ENCODE measurements at regions not wholly inside any gene's neighbourhood (a gene's known extent, or its start where the extent isn't known, plus 50 kb on each side); places are given as distances from the start of the nearest gene placed in this dataset.

DNA sequence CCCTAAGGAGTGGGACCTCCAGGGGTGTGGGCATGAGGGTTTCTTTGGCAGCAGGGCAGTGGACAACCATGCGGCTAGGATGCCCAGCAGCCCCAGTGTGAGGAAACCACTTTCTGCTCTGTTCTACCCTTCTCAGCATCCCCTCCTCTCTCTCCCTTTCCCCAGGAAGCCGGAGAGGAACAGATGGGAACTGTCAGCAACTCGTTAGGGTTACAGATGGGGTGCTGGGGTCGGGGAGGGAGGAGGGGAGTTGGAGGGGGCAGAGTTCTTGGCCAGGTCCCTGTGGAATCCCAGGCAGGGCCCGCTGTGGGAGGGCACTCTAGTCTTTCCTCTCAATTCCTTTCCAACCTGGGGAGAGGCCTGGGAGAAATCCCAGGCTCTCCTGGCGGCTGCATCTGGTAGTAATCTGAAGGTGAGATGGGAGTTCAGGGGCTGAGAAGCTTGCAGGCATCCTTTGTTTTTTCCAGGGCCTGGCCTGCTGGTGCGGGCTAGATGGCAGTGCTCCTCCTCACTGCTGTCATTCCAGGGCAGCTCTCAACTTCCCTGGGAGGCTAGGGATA lies 93.9 kb upstream of the CSF3R start:
- no peak for DNase-seq (ENCODE audit: low read depth)

- DNase-seq (ENCODE audit: low read depth), result peak; percentile 19
Observed at GRCh38 chr1:36576118-36576517, 93.4 kb upstream of the CSF3R start.

GRCh38 chr1:36573445-36573844 lies 90.7 kb upstream of the CSF3R start:
- DNase-seq (ENCODE audit: low read depth), result no peak

GRCh38 chr1:36572906-36573305 lies 90.2 kb upstream of the CSF3R start:
- no peak for DNase-seq (ENCODE audit: low read depth)

DNA sequence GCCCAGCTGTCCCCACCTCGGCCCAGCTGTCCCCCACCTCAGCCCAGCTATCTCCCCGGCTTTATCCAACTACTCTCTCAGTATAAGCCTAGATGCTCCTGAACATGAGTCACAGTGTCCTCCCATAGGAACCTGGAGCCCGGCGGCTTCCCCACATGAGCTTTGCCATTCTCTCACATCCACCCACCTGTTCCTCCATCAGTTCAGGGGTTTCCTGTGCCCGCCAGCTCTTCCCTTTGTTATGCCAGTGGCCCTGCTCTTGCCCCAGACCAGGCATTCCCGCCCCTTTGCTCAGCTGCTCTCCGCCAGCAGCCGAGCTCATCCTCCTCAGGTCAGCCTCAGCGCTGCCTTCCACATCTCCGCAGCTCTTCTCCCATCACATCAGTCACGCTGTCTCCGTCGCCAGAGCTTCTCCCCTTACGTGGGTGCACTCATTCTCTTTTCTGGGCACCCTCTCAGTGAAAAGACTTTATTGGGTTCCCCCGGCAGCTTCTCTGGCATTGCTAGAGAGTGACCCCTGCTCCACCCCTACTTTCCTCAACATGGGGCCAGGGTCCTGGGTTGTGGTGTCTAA lies 89.5 kb upstream of the CSF3R start:
- DNase-seq (ENCODE audit: low read depth), result no peak

DNA sequence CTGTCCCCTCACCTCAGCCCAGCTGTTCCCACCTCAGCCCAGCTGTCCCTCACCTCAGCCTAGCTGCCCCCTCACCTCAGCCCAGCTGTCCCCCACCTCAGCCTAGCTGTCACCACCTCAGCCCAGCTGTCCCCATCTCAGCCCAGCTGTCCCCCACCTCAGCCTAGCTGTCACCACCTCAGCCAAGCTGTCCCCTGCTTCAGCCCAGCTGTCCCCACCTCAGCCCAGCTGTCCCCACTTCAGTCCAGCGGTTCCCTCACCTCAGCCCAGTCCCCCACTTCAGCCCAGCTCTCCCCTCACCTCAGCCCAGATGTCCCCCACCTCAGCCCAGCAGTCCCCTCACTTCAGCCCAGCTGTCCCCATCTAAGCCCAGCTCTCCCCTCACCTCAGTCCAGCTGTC lies 88.4 kb upstream of the CSF3R start:
- no peak for DNase-seq (ENCODE audit: low read depth)

DNA sequence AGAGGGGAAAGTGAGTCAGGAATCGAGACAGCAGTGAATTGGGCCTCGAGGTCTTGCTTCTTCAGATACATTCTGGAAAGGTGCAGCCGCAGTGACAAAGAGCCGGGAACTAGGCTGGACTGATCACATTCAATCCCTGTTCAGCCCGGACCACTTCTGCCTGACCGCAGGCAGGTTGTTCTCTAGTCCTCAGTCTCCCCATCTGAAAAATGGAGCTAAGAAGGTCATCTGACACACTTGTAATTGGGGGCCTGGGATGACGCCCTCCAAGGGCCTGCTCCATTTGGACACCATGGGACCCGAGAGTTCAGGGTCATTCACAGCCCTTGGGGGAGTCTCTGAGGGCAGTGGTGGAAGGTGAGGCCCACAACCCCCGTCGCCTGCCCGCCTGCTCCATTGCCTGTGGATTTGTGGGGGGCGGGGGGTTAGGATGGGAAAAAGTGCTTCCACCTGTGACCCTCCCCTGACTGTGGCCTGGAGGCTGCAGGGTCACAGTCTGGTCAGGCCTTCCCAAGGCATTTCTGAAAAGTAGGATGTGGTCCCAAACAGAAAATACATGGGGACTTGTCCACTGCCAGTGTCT lies 87.9 kb upstream of the CSF3R start:
- DNase-seq (ENCODE audit: low read depth), result no peak

DNA sequence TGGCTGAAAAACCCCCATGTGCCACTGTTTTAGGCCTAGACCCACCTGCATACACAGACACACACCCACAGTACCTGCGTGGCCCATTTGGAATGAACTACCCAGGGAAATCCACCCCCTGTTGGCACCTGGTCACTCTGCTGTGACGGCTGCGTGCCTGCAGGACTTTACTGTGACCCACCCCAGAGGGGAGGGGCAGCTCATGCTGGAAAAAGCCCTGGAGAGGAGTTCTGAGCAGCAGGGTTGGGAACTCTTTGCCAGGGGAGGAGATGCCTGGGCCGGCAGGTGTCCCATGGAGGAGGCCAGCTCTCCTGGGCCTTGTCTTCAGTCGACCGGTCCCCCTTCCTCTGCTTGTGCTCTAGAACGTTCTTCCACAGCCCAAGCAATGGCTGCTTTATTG lies 87.3 kb upstream of the CSF3R start:
- DNase-seq (ENCODE audit: low read depth), result no peak

DNA sequence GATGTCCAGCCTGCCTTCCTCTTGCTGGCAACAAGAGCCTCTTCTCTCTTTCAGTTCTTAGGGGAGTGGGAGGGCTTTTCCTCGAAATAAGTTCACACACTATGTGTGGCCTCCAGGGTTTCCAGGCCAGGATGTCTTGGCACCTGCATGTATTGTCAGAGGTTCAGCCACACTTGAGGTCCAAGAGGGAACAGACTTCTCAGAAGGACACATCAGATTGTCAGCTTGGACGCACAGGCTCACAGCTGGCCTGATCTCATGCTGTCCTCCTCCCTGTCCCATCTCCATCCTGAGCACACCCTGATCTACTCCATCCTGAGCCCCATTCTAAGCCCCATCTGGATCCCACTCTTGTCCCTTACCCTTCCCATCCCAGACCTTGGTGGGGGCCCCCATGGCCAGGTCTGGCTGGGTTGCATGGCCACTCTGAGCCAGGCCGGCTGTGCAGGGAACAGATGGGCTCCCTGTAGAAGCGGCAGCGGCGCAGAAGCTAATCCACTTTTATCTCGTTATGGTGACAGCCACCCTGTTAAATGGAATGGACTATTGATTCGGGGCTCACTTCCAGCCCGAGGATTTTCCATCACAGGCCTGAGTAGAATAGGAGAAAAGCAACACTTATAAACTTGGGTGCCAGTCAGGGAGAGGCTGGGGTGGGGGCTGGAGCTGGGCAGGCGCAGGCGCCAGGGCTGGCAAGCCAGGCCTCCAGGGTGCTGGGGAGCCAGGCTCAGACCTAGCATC lies 85.1 kb upstream of the CSF3R start:
- DNase-seq (ENCODE audit: low read depth), result no peak

DNA sequence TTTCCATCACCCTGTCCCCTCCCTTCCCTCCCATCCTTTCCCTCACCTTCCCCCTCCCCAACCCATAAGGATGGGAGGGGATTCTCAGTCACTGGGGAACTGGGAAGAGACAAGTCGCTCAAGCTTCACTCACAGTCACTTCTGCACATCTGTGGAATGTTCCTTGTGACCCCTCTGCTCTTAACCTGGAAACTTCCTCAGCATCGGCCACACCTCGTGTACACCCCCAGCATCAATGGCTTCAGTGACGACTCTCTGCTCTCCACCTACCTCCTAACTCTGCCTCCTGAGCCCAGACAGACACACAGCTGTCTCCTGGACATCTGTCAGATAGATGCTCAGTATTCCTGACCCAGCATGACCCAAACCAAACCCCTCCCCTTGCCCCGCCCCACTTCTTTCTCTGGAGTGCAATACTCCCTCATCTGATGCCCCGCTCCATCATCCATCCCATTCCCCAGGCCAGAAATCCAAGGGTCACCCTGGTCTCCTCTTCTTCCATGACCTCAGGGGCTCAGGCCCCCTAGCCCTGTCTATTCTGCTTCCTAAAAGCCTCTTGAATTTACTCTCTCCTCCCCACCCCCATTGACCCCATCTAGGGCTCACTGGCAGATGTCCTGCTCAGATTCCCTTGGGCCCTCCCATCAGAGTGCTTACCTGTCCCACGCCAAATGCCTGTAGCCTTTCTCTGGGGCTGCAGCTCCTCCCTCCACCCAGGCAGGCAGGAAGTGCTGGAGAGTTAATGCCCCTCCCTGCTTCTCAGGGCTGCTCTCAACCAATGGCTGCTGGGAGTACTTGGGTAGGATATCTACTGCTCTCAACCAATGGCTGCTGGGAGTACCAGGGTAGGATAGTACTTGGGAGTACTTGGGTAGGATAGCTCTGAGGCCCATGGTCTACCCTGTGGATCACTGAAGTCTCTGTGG lies 83.1 kb upstream of the CSF3R start:
- no peak for DNase-seq (ENCODE audit: low read depth)

DNA sequence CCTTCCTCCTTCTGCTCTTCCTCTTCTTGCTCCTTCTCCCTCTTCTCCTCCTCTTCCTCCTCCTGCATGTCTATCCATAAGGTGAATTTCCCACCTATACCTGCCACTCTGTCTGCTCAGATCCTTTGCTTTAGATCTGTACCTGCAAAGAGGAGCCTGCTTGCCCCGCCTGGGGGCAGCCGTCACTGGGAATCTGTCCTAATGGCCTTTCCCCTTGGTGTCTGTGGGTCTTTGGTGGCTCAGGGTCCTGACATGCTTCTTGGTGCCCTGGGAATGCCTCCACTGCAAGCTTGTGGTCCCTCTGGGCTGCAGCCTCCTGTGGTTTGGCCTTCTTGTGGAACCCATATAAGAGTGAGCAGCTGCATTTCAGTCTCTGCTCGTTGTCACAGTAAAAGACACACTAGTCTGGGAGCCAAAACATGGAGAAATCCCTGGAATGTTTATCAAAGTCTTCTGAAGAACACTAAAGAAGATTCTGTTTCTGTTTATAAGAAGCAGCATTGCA lies 79.5 kb upstream of the CSF3R start:
- DNase-seq (ENCODE audit: low read depth), result no peak

GRCh38 chr1:36561361-36561724 lies 78.6 kb upstream of the CSF3R start:
- no peak for DNase-seq (ENCODE audit: low read depth)

DNA sequence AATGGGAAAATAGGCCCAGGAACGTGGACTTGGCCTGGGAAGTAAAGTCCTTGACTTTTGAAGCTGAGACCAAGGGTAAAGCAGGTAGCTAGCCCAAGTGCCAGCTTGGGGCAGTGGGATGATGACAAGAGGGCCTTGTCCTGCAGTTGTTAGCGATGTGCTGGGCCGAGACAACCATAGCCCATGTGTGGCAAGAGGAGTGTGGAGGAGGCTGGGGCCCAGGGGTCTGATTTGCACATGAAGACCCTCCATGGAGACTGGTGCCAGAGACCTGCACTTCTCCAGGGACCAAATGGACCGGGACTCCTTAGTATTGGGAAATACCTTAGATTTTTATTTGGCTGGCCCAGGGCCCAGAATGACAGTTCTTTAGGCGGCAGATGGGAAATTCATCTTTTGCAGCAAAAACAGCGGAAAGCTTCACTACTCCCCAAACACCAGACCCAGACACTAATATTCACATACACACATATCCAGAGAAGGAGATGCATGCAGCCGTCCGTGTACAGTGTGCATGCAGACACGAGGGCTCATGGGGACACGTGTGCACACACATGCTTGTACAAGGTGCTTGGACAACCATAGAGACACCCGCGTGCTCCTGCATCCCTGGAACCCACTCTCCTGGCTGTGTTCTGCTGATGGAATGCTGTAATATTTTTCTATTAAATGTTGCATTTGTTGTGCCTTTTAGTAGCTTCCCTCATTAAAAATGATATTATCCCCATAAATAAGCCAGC lies 78.1 kb upstream of the CSF3R start:
- DNase-seq (ENCODE audit: low read depth), result no peak

- DNase-seq (ENCODE audit: low read depth), result no peak
Observed at GRCh38 chr1:36560177-36560576, 77.5 kb upstream of the CSF3R start.

DNA sequence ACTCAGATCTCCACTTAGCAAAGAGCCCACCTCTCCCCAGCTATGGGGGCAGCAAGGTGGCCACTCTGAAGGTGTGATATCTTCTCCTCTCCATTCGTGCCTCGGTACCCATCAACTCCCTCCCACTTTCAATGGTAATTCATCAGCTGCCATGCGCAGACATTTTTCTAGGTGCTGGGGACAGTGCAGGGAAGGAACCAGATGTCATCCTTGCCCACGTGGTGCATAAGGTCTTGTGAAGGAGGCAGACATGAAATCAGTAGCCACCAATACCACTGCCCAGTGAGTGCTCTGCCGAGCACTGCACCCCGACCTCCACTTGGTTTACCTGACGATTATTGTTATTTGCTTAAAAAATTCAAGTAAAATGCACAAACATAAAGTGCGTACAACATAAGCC lies 76.3 kb upstream of the CSF3R start:
- no peak for DNase-seq (ENCODE audit: low read depth)

DNA sequence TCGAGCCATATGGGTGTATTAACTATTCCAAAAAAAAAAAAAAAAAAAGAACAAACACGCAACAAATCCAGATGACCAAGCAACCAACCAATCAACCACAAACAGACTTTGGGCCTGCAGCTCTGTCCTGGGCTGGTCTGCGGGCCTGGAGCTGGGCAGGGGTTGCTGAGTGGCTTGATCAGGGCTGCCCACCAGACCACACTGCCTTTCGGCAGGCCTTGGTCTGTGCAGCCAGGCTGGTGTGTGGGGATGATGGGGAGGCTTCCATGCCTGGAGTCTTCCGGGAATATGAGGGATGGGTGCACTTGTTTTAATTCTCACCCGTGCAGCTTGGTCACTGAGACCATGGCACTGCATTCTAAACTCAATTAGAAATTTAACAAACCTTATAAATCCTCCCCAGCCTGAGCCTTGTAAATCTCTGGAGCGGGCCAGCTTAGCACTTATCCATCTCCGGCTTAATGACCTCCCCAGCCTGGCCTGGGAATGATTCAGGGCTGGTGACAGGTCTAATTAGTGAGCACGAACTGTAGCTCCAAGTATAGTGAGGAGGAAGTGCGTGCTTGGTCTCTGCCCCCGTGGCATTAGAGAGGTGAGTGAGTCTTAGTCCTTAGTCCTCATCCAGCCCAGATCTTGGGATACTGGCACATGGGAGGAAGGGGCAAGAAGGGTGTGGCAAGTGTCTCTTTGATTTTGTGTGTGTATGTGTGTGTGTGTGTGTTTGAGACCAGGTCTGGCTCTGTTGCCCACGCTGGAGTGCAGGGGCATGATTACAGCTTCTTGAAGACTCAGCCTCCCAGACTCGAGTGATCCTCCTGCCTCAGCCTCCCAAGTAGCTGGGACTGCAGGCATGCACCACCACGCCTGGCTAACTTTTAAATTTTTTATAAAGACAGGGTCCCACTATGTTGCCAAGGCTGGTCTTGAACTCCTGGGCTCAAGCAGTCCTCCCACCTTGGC lies 74.6 kb upstream of the CSF3R start:
- no peak for DNase-seq (ENCODE audit: low read depth)

- DNase-seq (ENCODE audit: low read depth), result no peak
Observed at GRCh38 chr1:36555041-36555440, 72.3 kb upstream of the CSF3R start.

DNA sequence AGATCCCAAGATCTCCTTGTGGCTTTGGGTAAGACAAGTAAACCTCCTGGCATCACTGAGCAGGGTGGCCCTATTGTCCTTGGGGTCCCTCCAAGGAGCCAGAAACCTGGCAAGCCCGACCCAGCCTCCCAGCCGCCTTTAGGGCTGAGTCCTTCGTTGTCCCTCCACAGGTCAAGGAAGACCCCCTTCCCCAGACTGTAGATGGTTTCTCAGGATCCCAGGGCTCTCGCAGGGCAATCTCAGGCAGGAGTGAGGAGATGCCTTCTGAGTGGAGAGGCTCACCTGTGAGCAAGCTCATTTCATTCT lies 71.6 kb upstream of the CSF3R start:
- no peak for DNase-seq (ENCODE audit: low read depth)

DNA sequence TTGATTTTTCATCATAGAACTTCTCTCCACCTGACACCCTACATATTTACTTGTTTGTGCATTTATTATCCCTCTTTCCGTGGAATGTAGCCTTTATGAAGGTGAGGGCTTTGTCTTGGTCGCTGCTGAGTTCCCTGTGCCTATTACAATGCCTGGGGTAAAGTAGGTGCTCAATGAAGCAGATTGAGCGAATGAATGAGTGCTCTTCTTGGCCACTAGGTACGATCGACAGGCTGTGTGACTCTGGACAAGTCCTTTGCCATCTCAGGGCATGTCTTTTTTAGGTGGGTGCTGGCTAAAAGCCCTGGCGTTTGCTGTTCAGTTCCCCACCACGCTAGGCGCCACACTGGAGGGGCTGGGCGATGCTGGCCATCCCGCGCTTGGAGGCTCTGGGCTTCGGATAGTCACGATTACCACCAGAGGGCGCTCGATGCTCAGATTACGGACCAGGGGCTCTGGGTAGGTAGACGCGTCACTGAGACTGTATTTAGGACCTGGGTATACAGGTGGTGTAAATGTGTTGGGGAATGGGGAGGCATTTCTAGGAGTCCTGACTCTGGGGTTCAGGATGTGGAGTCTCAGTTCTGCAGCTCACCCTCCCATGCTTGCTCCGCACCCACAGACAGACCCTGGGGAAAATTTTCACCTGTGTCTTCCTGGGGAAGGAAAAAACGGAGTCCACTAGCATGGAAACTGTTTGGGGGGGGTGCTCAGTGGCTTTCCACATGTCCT lies 71.0 kb upstream of the CSF3R start:
- peak; percentile 48 for DNase-seq (ENCODE audit: low read depth)
